ENCODE measurements at regions not wholly inside any gene's neighbourhood (a gene's known extent, or its start where the extent isn't known, plus 50 kb on each side); places are given as distances from the start of the nearest gene placed in this dataset.

GRCh38 chr22:46049726-46050450 lies 72.9 kb upstream of the WNT7B start:
- peak overlapping the region; percentile 16 for H3K9ac ChIP-seq (ENCODE audit: low read length)
- H3K36me3 ChIP-seq (ENCODE audit: control insufficient read depth, insufficient read depth, low read length, severe bottlenecking): no peaks in the 10 kb centered on the region
- DNase-seq (ENCODE audit: low read depth): no peak
- no peaks in the 10 kb centered on the region for H3K9me3 ChIP-seq (ENCODE audit: control insufficient read depth, low read length)
- peaks cover 66% of the 10 kb centered on the region for H3K4me1 ChIP-seq (ENCODE audit: control insufficient read depth, insufficient read depth, low read length)
- H3K27me3 ChIP-seq (replicated peaks; ENCODE audit: control insufficient read depth, insufficient read depth, low read length): no peaks in the 10 kb centered on the region
- H3K4me3 ChIP-seq (ENCODE audit: low read length): no peak overlapping the region

- Histone ChIP-seq H3K27me3 (replicated peaks; ENCODE audit: control insufficient read depth, insufficient read depth, low read length) (no peaks in the 10 kb centered on the region), H3K9me3 (ENCODE audit: control insufficient read depth, low read length) (no peaks in the 10 kb centered on the region), H3K4me1 (ENCODE audit: control insufficient read depth, insufficient read depth, low read length) (peaks cover 67% of the 10 kb centered on the region), H3K4me3 (ENCODE audit: low read length) (no peak overlapping the region), H3K36me3 (ENCODE audit: control insufficient read depth, insufficient read depth, low read length, severe bottlenecking) (no peaks in the 10 kb centered on the region), H3K9ac (ENCODE audit: low read length) (peak overlapping the region; percentile 97)
- no peak for DNase-seq (ENCODE audit: low read depth)
Measured at GRCh38 chr22:46050451-46050845, 73.5 kb upstream of the WNT7B start.

- Histone ChIP-seq H3K4me1 (ENCODE audit: control insufficient read depth, insufficient read depth, low read length) (peaks cover 67% of the 10 kb centered on the region), H3K27me3 (replicated peaks; ENCODE audit: control insufficient read depth, insufficient read depth, low read length) (no peaks in the 10 kb centered on the region), H3K9me3 (ENCODE audit: control insufficient read depth, low read length) (no peaks in the 10 kb centered on the region), H3K36me3 (ENCODE audit: control insufficient read depth, insufficient read depth, low read length, severe bottlenecking) (no peaks in the 10 kb centered on the region), H3K9ac (ENCODE audit: low read length) (peak overlapping the region; percentile 97), H3K4me3 (ENCODE audit: low read length) (no peak overlapping the region)
- DNase-seq (ENCODE audit: low read depth): no peak
Measured at GRCh38 chr22:46050916-46051614, 74.1 kb upstream of the WNT7B start.

GRCh38 chr22:46051646-46052045 lies 74.7 kb upstream of the WNT7B start:
- Histone ChIP-seq H3K9ac (ENCODE audit: low read length) (peak overlapping the region; percentile 97), H3K4me3 (ENCODE audit: low read length) (peak overlapping the region; percentile 83), H3K4me1 (ENCODE audit: control insufficient read depth, insufficient read depth, low read length) (peaks cover 67% of the 10 kb centered on the region), H3K9me3 (ENCODE audit: control insufficient read depth, low read length) (no peaks in the 10 kb centered on the region), H3K27me3 (replicated peaks; ENCODE audit: control insufficient read depth, insufficient read depth, low read length) (no peaks in the 10 kb centered on the region), H3K36me3 (ENCODE audit: control insufficient read depth, insufficient read depth, low read length, severe bottlenecking) (no peaks in the 10 kb centered on the region)
- no peak for DNase-seq (ENCODE audit: low read depth)

GRCh38 chr22:46052331-46052771 lies 75.4 kb upstream of the WNT7B start:
- Histone ChIP-seq H3K9ac (ENCODE audit: low read length) (peak overlapping the region; percentile 97), H3K9me3 (ENCODE audit: control insufficient read depth, low read length) (no peaks in the 10 kb centered on the region), H3K4me3 (ENCODE audit: low read length) (peak overlapping the region; percentile 83), H3K36me3 (ENCODE audit: control insufficient read depth, insufficient read depth, low read length, severe bottlenecking) (no peaks in the 10 kb centered on the region), H3K4me1 (ENCODE audit: control insufficient read depth, insufficient read depth, low read length) (peaks cover 71% of the 10 kb centered on the region), H3K27me3 (replicated peaks; ENCODE audit: control insufficient read depth, insufficient read depth, low read length) (no peaks in the 10 kb centered on the region)
- DNase-seq (ENCODE audit: low read depth): peak; percentile 55

GRCh38 chr22:46052801-46053562 lies 76.0 kb upstream of the WNT7B start:
- Histone ChIP-seq H3K9me3 (ENCODE audit: control insufficient read depth, low read length) (no peaks in the 10 kb centered on the region), H3K36me3 (ENCODE audit: control insufficient read depth, insufficient read depth, low read length, severe bottlenecking) (no peaks in the 10 kb centered on the region), H3K4me3 (ENCODE audit: low read length) (peak overlapping the region; percentile 83), H3K27me3 (replicated peaks; ENCODE audit: control insufficient read depth, insufficient read depth, low read length) (no peaks in the 10 kb centered on the region), H3K4me1 (ENCODE audit: control insufficient read depth, insufficient read depth, low read length) (peaks cover 71% of the 10 kb centered on the region), H3K9ac (ENCODE audit: low read length) (peak overlapping the region; percentile 97)
- DNase-seq (ENCODE audit: low read depth): peak; percentile 47

GRCh38 chr22:46053563-46054090 lies 76.7 kb upstream of the WNT7B start:
- no peaks in the 10 kb centered on the region for H3K27me3 ChIP-seq (replicated peaks; ENCODE audit: control insufficient read depth, insufficient read depth, low read length)
- H3K36me3 ChIP-seq (ENCODE audit: control insufficient read depth, insufficient read depth, low read length, severe bottlenecking): no peaks in the 10 kb centered on the region
- no peaks in the 10 kb centered on the region for H3K9me3 ChIP-seq (ENCODE audit: control insufficient read depth, low read length)
- H3K4me1 ChIP-seq (ENCODE audit: control insufficient read depth, insufficient read depth, low read length): peaks cover 69% of the 10 kb centered on the region
- H3K9ac ChIP-seq (ENCODE audit: low read length): peak overlapping the region; percentile 97
- peak; percentile 84 for DNase-seq (ENCODE audit: low read depth)
- H3K4me3 ChIP-seq (ENCODE audit: low read length): peak overlapping the region; percentile 83

GRCh38 chr22:46054091-46055073 lies 77.4 kb upstream of the WNT7B start:
- H3K4me3 ChIP-seq (ENCODE audit: low read length): peak overlapping the region; percentile 87
- H3K27me3 ChIP-seq (replicated peaks; ENCODE audit: control insufficient read depth, insufficient read depth, low read length): no peaks in the 10 kb centered on the region
- no peaks in the 10 kb centered on the region for H3K9me3 ChIP-seq (ENCODE audit: control insufficient read depth, low read length)
- no peaks in the 10 kb centered on the region for H3K36me3 ChIP-seq (ENCODE audit: control insufficient read depth, insufficient read depth, low read length, severe bottlenecking)
- H3K4me1 ChIP-seq (ENCODE audit: control insufficient read depth, insufficient read depth, low read length): peaks cover 69% of the 10 kb centered on the region
- H3K9ac ChIP-seq (ENCODE audit: low read length): peak overlapping the region; percentile 97
- DNase-seq (ENCODE audit: low read depth): peak; percentile 87

GRCh38 chr22:46055181-46055875 lies 78.4 kb upstream of the WNT7B start:
- Histone ChIP-seq H3K4me3 (ENCODE audit: low read length) (peak overlapping the region; percentile 87), H3K4me1 (ENCODE audit: control insufficient read depth, insufficient read depth, low read length) (peaks cover 69% of the 10 kb centered on the region), H3K9me3 (ENCODE audit: control insufficient read depth, low read length) (no peaks in the 10 kb centered on the region), H3K27me3 (replicated peaks; ENCODE audit: control insufficient read depth, insufficient read depth, low read length) (no peaks in the 10 kb centered on the region), H3K9ac (ENCODE audit: low read length) (peak overlapping the region; percentile 97), H3K36me3 (ENCODE audit: control insufficient read depth, insufficient read depth, low read length, severe bottlenecking) (no peaks in the 10 kb centered on the region)
- peak; percentile 34 for DNase-seq (ENCODE audit: low read depth)
